Loucy (cell line): ENCODE measurements at regions not wholly inside any gene's neighbourhood (a gene's known extent, or its start where the extent isn't known, plus 50 kb on each side); places are given as distances from the start of the nearest gene placed in this dataset.

Source experiments
- CTCF ChIP-seq: fragments of 200-600 bp; sonication (generic); conservative IDR thresholded peaks from 2 replicates; pipeline ENCODE4 v1.5.1; 2014; ENCODE audit warnings: mild to moderate bottlenecking, antibody characterized with exemption, low read length
- EZH2phosphoT487 ChIP-seq: fragments of 200-600 bp; IDR thresholded peaks from 2 replicates; pipeline ENCODE4 v1.6.1; 2018; ENCODE audit warnings: antibody characterized with exemption, mild to moderate bottlenecking, moderate library complexity, borderline replicate concordance

- TF ChIP-seq CTCF (no peak), EZH2phosphoT487 (no peak)
These were observed 367.6 kb downstream of the PRR32 start for GRCh38 chrX:127187095-127187494.
